ENCODE measurements at regions not wholly inside any gene's neighbourhood (a gene's known extent, or its start where the extent isn't known, plus 50 kb on each side); places are given as distances from the start of the nearest gene placed in this dataset.
"Not testable (repeated sequence)": the region's sequence is repeated elsewhere in the genome, so short reads cannot be mapped to it uniquely, and the experiment has no call there.

DNA sequence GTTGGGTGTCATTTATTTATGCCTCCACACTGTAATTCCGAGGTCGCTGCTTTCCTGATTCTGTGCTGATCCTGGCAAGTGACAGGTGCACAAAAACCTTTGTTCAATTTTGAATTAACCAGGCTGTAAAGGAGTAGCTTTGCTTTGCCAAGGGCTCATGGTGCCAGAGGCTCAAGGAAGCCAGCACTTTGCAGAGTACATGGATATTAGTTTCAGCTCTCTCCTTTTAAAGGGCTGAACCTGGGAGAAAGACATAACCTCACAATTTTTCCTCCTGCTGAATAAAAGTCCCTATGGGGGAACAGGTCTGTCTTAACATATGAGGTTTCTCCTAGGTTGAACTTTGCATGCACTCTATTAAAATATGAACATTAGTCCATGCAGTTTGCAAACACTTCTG, 227.6 kb upstream of the WSB1 start:
- DNase-seq, result no peak

DNA sequence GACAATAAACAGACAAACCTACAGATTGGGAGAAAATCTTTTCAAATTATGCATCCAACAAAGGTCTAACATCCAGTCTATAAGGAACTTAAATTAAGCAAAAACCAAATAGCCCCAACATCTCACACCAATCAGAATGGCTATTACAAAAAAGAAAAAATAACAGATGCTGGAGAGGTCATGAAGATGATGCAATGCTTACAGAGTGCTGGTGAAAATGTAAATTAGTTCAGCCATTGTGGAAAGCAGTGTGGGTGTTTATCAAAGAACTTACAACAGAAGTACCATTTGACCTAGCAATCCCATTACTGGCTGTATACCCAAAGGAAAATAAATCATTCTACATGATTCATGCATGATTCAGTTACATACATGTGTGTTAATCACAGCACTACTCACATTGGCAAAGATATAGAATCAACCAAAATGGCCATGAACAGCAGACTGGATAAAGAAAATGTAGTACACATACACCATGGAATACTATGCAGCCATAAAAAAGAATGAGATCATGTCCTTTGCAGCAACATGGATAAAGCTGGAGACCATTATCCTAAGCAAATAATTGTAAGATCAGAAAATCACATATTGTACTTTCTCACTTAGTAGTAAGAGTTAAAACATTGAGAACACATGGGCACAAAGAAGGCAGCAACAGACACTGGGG, 223.9 kb upstream of the WSB1 start:
- DNase-seq, result no peak

DNA sequence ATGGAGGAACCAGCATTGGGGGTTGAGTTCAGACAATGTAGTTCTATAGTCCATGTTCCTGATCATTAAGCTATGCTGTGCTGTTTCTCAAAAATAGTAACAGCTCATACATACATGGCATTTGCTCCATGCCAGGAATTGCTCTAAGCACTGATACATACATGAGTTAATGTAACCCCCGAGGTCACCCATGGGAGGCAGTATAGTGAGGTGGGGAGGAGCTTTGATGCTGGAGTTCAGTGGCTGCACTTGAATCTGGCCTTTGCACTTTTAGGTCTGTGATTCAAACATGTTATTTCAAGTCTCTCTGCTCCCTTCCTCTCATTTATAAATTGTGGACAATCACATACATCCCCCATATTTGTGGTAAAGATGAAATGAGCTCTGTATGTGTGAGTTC, 223.1 kb upstream of the WSB1 start:
- no peak for DNase-seq

DNA sequence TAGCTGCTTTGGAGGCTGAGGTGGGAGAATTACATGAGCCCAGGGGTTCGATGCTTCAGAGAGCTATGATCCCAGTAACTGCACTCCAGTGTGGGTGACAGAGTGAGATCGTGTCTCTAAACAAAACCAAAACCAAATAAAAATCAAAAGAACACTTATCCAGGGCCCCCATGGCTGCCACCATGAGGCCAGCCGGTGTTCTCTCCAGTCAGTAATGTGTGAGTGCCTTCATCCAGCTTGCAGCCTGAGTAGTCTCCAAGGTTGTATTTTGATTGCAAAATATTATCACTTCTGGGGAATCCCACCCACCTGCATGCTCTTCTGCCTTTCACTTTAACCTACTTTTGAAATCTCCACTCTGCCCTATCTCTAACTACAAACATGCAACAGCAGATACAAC, 221.0 kb upstream of the WSB1 start:
- DNase-seq, result no peak

DNA sequence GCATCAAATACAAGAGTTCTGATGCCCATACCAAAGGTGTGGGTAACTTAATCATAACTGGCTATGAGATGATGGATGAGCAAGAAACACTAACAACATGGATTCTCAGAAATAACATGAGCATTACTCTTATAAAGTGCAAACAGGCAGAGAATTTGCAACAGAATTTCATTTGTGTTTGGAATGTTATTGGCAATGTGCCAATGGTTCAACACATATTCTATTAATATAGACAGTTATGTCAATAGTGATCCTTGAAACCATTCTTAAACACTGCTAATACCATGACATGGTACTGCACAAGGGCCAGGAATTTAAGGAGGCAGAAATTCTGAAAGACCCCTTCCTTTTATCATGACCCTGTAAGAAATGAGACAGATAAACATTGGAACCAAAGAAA, 217.1 kb upstream of the WSB1 start:
- DNase-seq, result no peak

DNA sequence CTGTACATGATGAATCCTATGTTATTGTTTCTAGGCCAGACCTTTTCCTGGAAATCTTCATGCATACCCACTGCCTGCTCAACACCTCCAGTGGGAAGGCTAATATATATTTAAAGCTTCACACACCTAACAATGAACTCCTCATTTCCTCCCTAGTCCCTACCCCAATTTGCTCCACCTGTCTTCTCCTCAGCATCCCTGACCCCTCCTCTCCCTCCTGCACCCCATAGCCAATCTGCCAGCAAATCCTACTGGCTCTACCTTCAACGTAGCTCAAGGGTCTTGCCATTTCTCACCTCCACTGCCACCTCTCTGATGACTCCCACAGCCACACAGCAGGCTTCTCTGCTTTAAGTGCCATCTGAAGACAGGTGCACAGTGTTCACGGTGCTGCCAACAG, 215.6 kb upstream of the WSB1 start:
- no peak for DNase-seq

DNA sequence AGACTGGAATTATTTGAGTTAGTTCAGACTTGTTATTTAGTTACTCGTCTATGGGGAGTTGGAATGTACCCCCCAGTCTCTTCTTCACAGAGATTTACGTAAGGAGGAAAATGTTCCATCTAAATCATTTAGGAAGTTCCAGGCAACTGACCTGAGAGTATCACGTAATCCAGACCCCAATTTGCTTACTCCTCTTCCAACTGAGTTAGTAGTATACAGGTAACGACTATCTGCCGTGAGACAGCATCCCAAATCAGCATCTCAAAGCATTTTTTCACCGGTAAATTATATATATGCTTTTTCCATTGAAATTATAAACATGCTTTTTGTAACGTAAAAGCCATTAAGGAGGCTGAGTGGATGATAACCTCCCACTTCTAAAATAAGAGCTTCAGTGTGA, 214.3 kb upstream of the WSB1 start:
- DNase-seq, result no peak

DNA sequence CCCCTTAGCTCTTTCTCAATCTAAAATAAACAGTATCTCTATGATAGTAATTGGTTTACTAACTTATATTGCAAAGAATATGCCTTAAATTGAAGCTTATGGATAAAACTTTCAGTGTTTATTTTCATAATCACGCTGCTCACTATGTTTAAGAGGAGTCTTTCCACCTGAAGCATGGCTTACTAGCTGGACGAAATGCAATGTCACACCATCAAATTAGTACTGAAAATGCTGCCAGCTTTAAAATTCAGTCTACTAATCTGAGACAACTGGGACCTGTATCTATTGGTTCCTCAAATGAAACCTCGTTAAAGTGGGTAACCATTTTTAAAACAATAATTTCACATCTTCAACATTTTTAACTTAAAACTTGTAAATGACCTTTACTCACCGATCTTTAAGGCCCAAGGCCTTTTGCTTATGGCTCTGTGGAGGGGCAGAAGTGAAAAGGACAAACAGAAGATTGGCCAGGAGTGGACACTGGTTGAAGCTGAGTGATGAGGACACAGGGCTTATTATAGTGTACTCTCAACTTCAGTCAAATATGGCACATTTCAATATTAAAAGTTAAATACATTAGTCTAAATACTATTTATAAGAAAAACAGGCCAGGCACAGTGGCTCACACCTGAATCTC, 212.8 kb upstream of the WSB1 start:
- no peak for DNase-seq

DNA sequence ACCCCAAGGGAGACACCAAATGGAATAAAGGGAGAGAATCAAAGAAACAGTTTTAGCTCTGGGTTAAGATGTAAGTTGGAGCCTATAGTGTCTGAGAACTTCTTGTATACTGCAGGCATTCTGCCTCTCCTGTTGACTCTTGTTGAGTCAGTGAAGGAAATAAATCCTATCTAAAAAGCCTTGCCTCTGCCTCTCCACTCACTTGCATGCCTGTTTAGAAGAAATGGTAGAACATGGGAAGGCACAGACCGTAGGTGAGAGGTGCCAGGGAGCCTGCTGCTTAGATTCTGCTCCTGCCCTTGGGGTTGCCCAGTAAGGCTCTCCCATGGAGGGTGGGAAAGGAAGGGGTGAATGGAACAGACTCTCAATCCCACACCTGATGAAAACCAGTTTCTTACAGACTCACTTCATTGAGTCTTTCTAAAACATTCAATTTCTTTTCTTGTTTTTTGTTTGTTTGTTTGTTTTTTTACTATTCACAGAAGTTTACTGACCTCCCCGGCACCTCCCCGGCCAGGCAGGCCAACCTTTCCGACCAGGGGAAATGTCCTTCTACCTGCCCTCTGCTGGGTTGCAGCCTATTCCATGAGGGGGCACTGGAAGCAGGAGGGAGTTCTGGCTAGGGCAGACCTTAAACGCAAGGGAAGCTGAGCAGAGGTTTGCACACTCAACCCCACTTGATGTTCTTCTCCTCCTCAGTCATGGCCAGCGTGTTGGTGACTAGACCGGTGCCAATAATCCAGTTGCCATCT, 211.7 kb upstream of the WSB1 start:
- DNase-seq, result no peak

DNA sequence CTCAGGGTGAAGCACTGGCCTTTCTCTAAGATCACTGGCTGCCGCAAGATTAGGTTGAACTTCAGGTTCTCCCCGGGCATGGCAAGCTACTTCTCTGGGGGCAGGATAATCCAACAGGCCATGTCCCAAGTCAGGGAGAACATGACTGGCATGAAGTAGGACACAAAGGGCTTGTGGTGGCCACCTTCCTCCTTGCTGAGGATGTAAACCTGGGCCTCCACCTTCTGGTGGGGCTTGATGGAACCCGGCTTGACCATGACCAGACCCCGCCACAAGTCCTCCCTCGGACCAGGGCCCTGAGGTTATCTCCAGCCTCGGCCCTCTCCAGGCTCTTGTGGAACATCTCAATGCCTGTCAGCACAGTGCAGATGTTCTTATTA, 211.1 kb upstream of the WSB1 start:
- no peak for DNase-seq

DNA sequence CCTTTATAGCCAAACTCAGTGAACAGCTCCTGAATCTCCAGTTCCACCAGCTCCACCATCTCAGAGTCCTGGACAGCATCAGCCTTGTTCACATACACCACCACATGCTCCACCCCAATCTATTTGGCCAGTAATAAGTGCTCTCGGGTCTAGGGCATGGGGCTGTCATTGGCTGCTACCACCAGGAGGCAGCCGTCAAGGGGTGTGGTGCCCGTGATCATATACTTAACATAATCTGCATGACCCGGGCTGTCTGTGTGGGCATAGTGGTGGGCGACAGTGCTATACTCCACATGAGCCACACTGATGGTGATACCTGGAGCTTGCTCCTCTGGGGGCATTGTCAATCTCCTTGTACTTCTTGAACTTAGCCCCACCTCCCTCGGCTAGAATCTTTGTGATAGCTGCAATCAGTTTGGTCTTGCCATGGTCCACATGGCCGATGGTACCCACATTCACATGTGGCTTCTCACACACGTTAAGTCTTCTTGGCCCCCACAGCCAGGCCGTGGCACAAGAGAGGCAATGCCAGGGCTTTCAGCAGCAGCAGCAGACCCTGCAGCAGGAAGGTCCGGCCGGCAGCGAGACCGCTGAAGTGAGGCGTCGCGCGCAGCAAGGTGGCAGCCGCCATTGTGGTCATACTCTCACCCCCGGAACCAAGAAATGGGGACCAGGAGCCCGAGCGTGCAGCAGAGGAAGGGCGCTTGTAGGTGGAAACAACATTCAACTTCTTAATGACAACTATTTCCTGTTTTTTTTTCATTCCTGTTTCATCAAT, 210.3 kb upstream of the WSB1 start:
- no peak for DNase-seq

DNA sequence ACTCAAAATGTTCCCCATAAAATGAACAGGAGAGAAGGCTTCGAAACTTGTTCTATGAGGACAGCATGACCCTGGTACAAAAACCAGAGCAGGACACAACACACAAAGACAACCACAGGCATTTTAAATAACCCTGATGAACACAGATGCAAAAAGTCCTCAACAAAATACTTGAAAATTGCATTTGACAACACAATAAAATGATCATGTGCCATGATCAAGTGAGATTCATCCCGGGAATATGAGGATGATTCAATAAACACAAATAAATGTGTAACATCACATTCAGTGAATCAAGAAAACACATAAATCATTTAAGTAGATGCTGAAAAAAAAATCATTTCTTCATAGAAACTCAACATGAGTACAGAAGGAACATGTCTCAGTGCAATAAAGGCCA, 208.4 kb upstream of the WSB1 start:
- DNase-seq, result no peak

DNA sequence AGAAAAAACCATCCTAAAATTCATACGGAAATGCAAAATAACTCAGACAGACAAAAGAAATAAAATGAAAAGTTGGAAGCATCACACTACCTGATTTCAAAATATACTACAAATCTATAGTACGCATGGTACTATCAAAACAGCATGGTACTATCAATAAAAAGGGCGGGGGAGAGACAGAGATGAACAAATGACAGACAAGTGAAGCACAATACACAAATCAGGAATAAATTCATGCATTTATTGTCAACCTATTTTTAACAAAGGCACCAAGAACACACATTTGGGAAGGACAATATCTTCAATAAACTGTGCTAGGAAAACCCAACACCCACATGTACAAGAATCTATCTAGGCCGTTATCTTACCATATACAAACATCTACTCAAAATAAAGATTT, 207.4 kb upstream of the WSB1 start:
- DNase-seq, result no peak

DNA sequence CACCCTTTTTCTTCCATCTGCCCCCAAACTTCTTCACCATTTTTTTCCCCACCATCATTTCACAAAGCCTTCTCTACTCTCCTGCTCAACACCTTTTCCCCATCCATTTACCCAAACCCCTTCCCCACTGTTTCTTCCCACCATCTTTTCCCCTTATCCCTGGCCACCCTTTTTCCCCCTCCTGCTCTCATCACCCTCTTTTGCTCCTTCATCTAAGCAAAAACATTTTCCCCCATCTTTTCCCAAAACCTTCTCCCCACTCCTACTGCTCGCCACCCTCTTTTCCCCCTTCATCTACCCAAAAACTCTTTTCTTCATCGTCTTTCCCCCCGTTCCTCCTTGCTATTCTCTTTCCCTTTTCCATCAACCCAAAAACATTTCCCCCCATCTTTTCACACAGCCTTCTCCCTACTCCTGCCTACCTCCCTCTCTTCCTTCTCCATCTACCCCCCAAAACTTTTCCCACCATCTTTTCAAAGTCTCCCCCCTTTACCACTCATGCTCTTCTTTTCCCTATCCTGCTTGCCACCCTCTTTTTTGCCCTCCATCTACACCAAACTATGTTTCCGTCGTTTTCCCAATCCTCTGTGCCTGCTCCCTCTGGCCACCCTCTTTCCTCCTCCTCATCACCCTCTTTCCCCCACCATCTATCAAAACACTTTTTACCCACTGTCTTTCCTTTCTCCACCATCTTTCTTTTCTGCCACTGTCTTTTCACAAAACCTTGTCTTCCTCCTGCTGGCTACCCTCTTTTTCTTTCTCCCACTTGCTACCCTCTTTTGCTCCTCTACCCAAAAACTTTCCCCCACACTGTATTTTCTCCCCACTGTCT, 205.8 kb upstream of the WSB1 start:
- no peak for DNase-seq

DNA sequence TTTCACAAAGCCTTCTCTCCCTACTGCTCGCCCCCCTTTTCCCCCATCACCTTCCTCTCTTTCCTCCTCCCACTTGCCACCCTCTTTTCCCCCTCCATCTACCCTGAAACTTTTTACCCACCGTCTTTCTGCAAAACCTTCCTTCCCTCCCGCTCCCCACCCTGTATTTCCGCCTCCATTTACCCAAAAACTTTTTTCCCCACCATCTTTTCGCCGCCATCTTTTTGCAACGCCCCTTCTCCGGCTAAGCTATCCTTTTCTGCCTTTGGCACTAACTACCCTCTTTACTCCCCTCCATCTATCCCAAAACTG, 205.2 kb upstream of the WSB1 start:
- no peak for DNase-seq

DNA sequence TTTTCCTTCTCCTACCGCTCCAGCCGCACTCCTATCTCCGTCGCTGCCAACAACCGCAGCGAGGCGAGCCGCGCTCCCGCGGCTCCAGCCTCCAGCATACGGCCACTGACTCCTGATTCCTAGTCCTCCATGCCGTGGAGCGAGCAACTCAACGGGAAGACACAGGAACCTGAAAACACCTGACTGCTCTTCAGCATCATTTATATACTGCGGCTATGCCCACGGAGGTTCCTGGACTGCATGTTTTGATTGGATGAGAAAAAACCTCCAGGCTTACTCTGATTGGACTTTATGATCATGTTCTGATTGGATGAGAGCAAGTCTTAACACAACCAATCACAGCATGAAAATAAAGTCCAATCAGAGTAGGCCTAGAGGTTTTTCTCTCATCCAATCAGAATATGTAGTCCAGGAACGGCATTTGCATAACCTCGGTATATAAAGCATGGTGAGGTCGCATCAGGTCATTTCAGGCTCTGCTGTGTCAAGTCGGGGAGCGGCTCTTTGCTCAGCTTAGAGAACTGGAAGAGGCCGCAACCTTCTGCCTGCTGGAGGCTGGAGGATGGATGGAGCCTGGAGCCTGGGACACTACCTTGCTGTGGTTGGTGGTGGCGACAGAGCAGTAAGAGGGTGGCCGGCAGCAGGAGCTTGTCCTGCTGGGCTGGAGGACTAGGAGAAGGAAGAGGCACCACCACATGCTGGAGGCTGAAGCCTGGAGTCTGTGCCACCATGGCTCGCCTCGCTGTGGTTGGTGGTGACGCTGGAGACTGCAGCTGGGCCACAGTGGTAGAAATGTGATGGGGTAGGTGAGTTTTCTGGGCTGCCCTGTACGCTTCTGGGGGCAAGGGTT, 204.6 kb upstream of the WSB1 start:
- DNase-seq, result not testable (repeated sequence)

DNA sequence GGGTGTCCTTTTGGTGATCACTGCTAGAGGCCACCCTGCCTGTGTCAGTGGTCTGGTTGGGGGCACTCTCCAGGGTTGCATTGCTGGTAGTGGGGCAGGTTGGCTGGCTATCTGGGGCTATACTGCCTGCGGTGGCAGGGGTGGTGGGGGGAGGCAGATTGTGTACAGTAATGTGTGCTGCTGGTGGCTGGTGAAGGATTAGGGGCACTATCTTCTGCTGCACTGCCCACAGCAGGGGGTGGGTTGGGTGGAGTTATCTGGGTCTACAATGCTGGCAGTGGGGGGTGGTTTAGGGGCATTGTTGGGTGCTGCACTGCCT, 204.0 kb upstream of the WSB1 start:
- no peak for DNase-seq

DNA sequence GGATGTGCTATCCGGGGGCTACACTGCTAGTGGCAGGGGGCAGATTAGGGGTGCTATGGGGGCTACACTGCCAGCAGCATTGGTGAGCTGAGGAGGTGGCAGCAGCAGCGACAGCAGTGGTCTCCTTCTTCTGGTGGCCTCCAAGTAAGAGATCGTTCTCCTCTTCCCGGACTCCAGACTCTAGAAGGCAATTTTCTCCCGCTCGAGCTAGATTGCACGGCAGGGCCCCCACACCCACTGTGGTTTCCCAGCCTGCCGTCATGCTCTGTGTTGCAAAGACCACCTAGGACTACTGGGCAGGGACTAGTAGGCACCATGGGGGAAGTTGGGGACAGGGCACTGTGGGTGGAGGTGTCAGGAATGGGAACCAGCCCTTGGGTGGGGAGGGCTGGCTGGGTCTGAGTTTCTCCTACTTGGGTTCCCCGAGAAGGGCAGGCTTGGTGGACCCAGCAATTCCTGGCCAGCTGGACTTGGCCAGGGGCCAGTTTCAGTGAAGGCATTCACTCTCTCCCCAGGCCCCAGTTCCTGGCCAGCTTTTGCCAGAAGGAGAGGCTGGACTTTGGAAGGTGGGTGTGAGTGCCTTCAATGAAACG, 203.4 kb upstream of the WSB1 start:
- not testable (repeated sequence) for DNase-seq

DNA sequence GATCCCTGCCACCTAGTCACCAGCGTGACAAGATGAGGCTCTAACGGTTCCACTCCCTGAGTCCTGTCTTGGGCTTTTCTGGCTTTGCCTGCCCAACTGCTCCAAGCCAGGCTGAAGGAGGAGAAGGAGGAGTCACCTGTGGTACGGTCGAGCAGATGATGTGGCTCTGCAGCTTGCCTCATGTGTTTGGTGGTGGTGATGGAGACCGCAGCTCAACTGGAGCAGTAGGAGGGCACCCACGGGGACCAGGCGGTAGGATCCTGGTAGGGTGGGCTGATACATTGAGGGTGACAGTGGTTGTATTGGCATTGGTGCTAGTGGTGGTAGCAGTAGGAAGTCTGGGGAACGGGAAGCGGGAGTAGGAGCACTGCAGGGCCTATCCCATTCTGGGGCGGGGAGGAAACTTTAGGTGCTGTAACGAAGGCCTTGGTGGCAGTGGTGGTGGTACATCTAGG, 202.8 kb upstream of the WSB1 start:
- DNase-seq, result no peak

DNA sequence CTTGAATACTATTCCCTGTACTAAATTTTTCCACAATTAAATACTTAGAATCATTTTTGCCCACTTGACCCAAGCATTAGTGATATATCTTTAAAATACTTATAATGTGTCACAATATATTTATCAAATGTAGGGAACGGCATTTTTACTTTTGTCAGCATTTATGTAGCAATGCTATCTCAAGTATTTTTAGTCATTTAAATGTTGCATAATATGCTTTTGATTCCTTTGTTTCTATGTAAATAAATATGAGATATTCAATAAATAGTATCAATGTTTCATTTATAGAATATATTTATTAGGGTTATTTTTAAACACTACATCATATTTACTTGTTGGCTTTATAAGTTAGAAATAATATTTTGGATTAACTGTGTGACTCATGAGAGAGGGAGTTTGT, 199.7 kb upstream of the WSB1 start:
- DNase-seq, result not testable (repeated sequence)

DNA sequence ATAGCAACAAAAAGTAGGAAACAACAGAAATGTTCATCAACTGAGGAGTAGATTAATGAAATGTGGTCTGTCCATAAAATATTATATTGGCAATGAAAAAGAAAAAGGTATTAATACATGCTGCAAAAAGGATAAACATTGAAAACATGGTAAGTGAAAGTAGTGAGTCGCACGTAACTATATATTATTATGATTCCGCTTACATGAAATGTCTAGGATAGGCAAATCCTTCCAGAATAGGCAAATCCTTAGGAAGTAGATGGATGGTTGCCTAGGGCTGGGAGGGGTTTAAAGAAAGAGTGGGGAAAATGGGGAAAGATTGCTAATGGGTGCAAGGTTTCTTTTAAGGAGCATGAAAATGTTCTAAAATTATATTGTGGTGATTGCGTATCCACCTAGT, 198.1 kb upstream of the WSB1 start:
- not testable (repeated sequence) for DNase-seq

DNA sequence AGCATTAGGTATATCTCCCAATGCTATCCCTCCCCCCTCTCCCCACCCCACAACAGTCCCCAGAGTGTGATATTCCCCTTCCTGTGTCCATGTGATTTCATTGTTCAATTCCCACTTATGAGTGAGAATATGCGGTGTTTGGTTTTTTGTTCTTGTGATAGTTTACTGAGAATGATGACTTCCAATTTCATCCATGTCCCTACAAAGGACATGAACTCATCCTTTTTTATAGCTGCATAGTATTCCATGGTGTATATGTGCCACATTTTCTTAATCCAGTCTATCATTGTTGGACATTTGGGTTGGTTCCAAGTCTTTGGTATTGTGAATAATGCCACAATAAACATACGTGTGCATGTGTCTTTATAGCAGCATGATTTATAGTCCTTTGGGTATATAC, 194.6 kb upstream of the WSB1 start:
- not testable (repeated sequence) for DNase-seq
